K562 (cell line): ENCODE measurements at regions not wholly inside any gene's neighbourhood (a gene's known extent, or its start where the extent isn't known, plus 50 kb on each side); places are given as distances from the start of the nearest gene placed in this dataset.
A peak's percentile ranks its signal among the peaks of the same experiment; 100 is the strongest.

Source experiments
- ATF6 ChIP-seq: sonication (generic); formaldehyde crosslinking; IDR thresholded peaks from 2 replicates; pipeline ENCODE4 v1.4.0; 2020; ENCODE audit warnings: mild to moderate bottlenecking, missing genetic modification reagents
- BCOR ChIP-seq: fragments of 450-650 bp; IDR thresholded peaks from 2 replicates; pipeline ENCODE4 v1.6.1; 2016
- CEBPZ ChIP-seq: fragments of 150-350 bp; IDR thresholded peaks from 2 replicates; pipeline ENCODE4 v1.6.1; 2014; ENCODE audit warnings: low read depth, mild to moderate bottlenecking, low read length, borderline replicate concordance
- CHCHD3 ChIP-seq: fragments of 250-450 bp; sonication (Bioruptor Pico); IDR thresholded peaks from 2 replicates; pipeline ENCODE4 v2.1.2; 2022; ENCODE audit warnings: mild to moderate bottlenecking
- E2F3 ChIP-seq: fragments of 250-450 bp; sonication (Bioruptor Pico); IDR thresholded peaks from 2 replicates; pipeline ENCODE4 v1.4.0; 2020; ENCODE audit warnings: mild to moderate bottlenecking
- HINFP ChIP-seq: fragments of 450-650 bp; conservative IDR thresholded peaks from 2 replicates; pipeline ENCODE4 v1.6.1; 2016; ENCODE audit warnings: missing genetic modification characterization, low read depth, mild to moderate bottlenecking, control low read depth, missing compliant biosample characterization
- KDM1A ChIP-seq, 2 experiments: fragments of 450-650 bp; IDR thresholded peaks; 2 replicates each; pipeline ENCODE4 v1.6.1; 2016; ENCODE audit warnings: mild to moderate bottlenecking in 2 of 2
- L3MBTL2 ChIP-seq: fragments of 450-650 bp; IDR thresholded peaks from 2 replicates; pipeline ENCODE4 v1.6.1; 2016; ENCODE audit warnings: mild to moderate bottlenecking, moderate library complexity
- MYNN ChIP-seq, 2 experiments: sonication (generic); formaldehyde crosslinking in 1 of 2; IDR thresholded peaks; 2 replicates each; pipeline versions ENCODE4 v1.5.0 to v1.6.1; 2016 to 2020; ENCODE audit warnings: antibody characterized with exemption in 1 of 2, missing genetic modification reagents in 1 of 2
- NFIX ChIP-seq: fragments of 250-450 bp; sonication (Bioruptor Pico); IDR thresholded peaks from 2 replicates; pipeline ENCODE4 v1.4.0; 2020; ENCODE audit warnings: low read depth, mild to moderate bottlenecking, moderate library complexity
- PBX2 ChIP-seq, 2 experiments: IDR thresholded peaks in 1 of 2; conservative IDR thresholded peaks in 1 of 2; 2 replicates each; pipeline ENCODE4 v1.6.1; 2016; ENCODE audit warnings: low read depth in 2 of 2, mild to moderate bottlenecking in 1 of 2, missing compliant biosample characterization in 1 of 2, missing genetic modification characterization in 1 of 2, moderate library complexity in 1 of 2
- SIN3A ChIP-seq, 2 experiments: fragments of 150-350 bp in 1 of 2; IDR thresholded peaks; 2 replicates each; pipeline ENCODE4 v1.6.1; 2011 to 2016; ENCODE audit warnings: borderline replicate concordance in 2 of 2, low read depth in 2 of 2, low read length in 2 of 2, mild to moderate bottlenecking in 2 of 2, moderate library complexity in 2 of 2; ENCODE audit not compliant: control insufficient read depth in 1 of 2
- YY1 ChIP-seq, 3 experiments: IDR thresholded peaks; 2 replicates each; pipeline ENCODE4 v1.6.1; 2011; ENCODE audit warnings: low read length in 2 of 3, mild to moderate bottlenecking in 2 of 3, moderate library complexity in 2 of 3, borderline replicate concordance in 1 of 3, control low read depth in 1 of 3, low read depth in 1 of 3; ENCODE audit not compliant: insufficient read depth in 3 of 3, insufficient replicate concordance in 2 of 3, control insufficient read depth in 1 of 3, insufficient read length in 1 of 3; ENCODE audit errors: extremely low read depth in 1 of 3
- ZNF274 ChIP-seq: IDR thresholded peaks from 2 replicates; pipeline ENCODE4 v1.6.1; 2011; ENCODE audit warnings: low read depth, mild to moderate bottlenecking, low read length, moderate library complexity, borderline replicate concordance
- ZNF785 ChIP-seq: fragments of 250-450 bp; sonication (Bioruptor Pico); IDR thresholded peaks from 2 replicates; pipeline ENCODE4 v1.4.0; 2020; ENCODE audit warnings: mild to moderate bottlenecking

GRCh38 chr6:137816688-137817618, 50.1 kb upstream of the TNFAIP3 start (continued):
- TF ChIP-seq PBX2 (CRISPR knock-in tag; IDR thresholded peaks at IDR 0.05; ENCODE audit: low read depth) (no peak), PBX2 (tag; conservative IDR thresholded peaks at IDR 0.05; ENCODE audit: low read depth) (no peak; the same call in 1 of the 2 replicates), ATF6 (CRISPR knock-in tag) (0 out of 2 replicates have a peak, but pooled peaks have one; percentile 55), E2F3 (no peak), CEBPZ (no peak), L3MBTL2 (no peak), ZNF785 (CRISPR knock-in tag) (no peak), ZNF274 (no peak), YY1 (IDR thresholded peaks at IDR 0.05; ENCODE audit: borderline replicate concordance in 1 of 3, control insufficient read depth in 1 of 3, extremely low read depth in 1 of 3, insufficient read depth in 3 of 3, insufficient read length in 1 of 3, insufficient replicate concordance in 2 of 3, low read depth in 1 of 3, low read length in 2 of 3) (no peak), MYNN (IDR thresholded peaks at IDR 0.05) (no peak), MYNN (CRISPR knock-in tag; IDR thresholded peaks at IDR 0.05) (no peak), CHCHD3 (CRISPR knock-in tag) (no peak), BCOR (peak; percentile 88), KDM1A (IDR thresholded peaks at IDR 0.05) (peak; percentile 45 to 62; a peak in 3 of 4 replicates), SIN3A (IDR thresholded peaks at IDR 0.05; ENCODE audit: borderline replicate concordance in 2 of 2, control insufficient read depth in 1 of 2, low read depth in 2 of 2, low read length in 2 of 2) (no peak), HINFP (tag) (no peak), NFIX (CRISPR knock-in tag) (no peak)
